Femur (tissue), 1 donor: ENCODE measurements at regions not wholly inside any gene's neighbourhood (a gene's known extent, or its start where the extent isn't known, plus 50 kb on each side); places are given as distances from the start of the nearest gene placed in this dataset.

Experiments used
- DNase-seq: peaks from one replicate; pipeline ENCODE4 v3.0.0-alpha.2; 2017

DNA sequence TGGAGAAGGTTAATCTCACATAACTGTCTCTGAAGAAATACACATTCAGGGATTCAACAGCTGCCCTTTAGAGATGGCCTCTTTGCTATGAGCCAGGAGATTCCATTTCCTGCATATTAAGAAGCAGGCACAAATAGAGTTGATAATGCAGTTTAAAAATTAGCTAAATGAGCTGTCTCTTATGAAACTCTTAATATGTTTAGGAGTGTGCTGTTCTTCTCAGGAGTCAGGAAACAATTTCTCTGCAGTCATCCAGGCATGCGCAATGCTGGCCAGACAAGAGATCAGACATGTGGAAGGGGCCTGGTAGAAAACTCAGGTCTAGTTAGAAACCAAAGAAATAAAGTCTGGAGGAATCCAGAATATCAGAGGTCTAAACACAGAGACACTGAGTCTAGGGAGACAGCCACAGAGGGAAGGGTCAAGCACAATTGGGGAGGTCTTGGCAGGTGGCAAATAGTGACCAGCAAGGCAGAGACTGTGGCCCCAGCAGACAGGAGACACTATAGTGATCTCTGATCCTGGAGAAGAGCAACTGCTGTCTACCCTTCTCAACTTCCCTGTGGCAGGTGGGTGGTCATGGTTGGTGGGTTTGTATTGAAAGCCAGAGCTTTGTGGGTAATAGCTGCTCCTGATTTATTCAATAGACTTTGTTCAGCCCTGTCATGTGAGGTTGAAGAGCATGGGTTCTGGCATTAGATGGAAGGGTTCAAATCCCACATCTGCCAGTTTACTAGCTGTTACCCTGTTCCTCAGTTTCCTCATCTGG, 185.8 kb upstream of the RMST start:
- no peak for DNase-seq

DNA sequence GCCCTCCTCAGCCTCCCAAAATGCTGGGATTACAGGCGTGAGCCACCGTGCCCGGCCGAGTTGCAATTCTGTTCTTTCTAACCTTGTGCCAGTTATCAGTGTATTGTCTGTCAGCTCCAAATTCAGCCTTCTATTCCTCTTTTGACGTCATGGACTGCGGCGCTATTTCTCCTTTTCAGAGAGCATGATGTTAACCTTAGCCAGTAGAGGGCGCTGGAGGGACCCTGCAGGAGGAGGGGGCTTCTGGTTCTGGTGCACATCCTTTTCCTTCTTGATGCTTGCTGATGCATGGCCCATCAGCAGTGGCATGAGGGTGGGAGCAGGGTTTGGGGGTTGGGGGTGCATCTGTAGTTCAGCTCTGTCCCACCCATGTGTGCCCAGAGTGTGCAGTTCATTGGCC, 179.3 kb upstream of the RMST start:
- no peak for DNase-seq

DNA sequence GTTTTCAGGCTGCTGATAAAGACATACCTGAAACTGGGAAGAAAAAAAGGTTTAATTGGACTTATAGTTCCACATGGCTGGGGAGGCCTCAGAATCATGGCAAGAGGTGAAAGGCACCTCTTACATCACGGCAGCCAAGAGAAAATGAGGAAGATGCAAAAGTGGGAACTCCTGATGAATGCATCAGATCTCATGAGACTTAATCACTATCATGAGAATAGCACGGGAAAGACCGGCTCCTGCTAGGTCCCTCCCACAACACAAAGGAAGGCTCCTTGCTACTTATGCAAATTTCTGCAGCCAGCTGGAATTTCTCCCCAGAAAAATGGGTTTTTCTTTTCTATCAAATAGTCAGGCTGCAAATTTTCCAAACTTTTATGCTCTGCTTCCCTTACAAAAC, 174.1 kb upstream of the RMST start:
- DNase-seq, result no peak

DNA sequence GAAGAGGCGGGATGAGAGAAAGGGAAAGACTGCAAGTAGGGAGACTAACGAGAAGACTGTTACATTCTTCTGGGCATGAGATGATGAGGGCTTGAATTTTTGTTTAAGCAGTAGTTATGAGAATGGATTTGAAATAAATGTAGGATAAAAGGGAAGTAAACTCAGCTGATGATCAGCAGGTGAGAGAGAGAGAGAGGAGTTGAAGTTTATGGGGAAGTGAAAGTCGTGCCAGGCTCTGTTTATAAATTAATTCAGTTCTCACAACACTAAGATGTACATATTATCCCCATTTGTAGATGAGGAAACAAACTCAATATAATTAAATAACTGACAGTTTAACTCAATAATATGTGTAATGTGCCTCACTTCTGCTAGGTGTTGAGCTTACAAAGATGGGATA, 170.0 kb upstream of the RMST start:
- no peak for DNase-seq

DNA sequence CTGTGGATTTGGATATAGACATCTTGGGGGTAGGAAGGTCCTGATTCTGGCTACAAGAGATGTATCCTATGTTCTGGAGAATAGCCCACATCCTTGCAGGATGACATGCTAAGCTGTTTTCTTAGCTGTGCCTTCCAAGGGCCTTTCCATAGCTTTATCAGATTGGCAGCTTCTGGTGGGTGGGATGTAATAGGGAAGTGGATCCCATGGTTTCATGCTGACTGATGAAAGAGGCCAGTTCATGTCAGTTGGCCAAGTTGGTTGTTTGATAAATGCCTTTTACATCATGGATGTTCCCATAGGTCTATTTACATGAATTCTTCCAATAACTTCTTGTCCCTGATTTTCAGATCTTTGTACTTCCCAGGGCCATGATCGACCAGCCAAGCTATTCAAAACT, 169.1 kb upstream of the RMST start:
- no peak for DNase-seq

DNA sequence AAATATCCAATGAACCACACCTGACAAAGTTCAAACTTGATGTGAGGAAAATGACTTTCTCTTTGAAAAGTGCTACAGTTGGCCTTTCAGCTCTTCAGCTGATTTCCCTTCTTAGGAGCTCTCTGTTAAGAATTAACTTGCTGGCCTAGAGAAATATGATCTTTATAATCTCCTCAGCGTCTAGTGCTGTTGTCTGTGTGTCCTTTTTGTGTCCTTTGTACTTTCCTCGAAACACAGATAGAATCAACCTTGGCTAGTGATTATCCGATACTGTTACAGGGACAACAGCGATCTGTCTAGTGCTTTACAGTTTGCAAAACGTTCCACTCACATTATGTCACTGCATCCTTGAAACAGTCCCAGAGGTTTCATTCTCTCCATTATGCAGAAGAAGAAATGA, 162.8 kb upstream of the RMST start:
- DNase-seq, result no peak

DNA sequence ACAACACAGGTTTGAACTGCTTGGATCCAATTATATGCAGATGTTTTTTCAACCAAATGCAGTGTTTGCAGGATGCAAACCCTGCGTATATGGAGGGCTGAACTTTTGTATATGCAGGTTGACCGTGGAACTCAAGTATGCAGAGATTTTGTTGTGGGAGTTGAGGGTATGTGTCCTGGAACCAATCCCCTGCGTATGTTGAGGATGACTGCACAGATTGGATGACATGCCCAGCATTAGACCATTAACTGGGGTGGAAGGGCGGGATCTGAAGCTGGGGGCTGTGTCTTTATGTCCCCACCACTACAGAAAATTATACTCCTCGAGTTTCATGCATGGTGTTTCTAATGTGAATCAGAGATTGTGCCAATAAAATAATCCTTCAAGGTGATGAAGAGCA, 162.2 kb upstream of the RMST start:
- DNase-seq, result no peak

DNA sequence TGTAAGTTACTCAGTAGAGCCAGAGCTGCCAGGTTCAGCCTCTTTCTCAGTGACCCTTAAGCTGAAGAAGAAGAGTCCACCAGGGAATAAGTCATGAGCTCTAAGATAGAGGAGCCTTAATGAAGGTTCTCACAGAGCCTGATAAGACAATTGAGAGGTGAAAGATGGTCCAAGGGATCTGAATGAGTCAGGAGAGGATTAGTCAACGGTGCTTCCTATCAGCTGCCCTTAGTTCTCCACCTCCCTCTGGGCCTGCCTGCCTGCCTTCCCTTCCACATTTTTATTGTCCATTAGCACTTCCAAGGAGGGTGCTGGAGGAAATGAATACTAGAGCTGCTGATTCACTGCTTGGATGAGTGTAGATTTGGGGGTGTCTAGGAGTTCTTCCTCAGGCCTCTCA, 161.7 kb upstream of the RMST start:
- DNase-seq, result no peak

DNA sequence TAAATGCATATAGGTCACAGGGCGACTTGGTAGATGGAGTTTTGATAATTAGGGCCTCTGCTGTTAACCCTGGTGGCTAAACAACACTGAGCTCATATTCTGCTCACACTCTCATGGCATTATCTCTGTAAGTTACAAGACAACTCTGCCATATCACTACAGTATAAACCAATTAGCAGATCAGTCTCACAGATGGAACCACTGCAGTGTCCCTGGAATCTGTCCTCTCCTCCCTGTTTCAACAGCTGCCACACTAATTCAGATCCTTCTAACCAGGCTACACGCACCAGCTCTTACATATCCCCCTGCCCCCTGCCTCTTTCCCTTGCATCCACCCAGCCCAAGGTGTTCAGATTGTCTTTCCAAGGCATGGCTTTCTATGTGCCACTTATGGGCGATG, 161.0 kb upstream of the RMST start:
- no peak for DNase-seq

DNA sequence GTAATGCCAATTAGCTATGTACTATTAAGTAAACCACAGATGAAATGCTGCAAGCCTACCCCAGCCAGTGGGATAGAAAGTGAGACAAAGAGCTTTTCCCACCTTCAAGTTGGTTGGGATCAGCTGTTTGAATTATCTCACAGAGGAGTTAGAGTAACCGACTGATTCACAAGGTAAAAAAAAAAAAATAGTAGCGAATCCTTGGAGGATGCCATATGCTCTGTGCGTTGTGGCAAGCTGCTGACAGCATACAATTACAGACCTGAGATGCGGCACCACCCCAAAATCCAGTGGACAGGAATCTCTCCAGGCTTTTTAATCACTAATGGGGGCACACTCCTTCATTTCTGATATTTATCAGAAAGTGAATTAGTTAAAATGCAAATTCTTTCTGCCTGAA, 157.0 kb upstream of the RMST start:
- DNase-seq, result no peak

DNA sequence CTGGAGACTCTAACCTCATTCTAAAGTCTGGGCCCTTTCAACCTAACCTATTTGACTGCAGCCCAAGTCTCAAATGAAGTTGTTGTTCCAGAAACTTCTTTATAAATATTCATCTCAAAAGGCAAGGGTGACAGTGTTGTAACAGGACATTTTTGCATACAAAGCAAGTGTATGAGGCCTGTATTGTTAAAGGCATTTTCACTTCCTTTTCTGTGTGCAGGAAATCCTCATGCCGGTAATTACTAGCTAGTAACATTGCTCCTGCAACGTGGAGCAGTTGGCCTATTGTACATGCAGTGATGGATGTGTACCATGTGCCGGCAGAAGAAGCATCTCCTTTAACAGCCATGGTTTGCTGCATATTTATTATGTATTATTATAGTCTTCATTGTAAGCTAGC, 156.5 kb upstream of the RMST start:
- no peak for DNase-seq

DNA sequence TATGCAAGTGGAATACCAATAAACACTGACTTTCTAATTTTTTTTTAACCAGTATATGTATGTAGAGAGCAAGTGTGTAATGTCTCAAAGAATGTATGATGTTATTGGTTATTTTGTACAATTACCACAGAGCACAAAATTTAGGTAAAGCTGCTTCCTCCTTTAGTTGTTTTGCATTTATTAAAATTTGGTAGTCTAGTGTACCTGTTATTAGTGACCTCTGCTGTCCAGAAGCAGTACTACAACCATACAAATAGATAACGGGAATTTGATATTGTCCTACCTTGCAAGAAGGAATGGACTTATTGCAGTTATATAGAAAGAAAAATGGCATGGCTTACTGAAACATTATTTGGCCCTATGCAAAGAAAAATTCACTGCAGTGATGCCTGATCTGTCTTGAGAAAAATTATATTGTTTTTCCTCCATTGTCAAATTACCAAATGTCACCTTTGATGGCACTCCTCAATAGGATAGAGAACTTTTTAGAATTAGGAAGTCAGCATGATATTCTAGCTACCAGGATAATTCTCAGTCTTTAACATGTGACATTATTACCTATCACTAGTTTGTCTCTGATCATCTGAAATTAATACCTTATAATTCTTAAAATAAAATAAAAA, 153.9 kb upstream of the RMST start:
- no peak for DNase-seq

DNA sequence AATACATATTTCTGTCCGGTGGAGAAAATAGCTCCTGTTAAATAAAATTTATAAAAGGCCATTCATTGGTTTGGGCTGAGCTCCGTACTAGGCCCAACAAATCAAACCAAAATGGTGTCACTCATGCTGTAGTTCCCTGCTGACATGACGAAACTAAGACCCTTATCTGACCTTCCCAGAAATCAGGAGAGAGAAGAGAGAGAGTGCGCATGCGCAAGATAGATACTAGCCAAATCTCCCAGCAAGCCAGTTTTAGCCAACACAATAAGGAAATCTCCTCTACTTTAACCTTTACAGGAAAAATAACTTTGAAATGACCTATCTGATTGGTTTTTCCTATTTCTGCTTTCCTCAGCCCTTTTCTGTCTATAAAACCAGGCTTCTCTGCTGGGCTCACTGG, 152.7 kb upstream of the RMST start:
- no peak for DNase-seq

DNA sequence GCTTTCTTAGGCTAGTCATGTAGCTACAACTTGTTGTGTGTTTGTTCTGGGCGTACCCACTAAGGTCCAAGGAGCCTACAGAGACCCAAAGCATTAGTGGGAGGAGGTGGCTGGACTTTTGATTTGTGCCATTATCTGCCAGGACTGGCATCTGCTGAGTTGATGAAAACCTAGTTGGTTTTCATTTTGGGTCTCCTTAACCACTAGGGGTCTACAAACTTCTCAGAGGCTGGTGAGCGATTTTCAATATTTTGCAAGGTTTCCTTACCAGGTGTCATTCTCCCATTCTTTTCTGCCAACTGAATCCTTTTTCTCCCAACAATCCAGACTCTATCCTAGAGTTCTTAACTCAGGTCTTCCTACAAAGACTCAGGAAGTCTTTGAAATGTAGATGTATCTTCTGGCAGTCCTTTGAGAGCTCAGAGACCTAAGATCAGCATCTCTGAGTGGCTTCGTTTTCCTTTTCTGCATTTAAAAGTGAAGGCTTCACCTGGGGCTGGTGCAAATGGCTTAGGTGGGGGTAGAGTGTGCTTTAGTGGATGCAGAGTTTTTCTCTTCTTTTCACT, 150.0 kb upstream of the RMST start:
- no peak for DNase-seq

DNA sequence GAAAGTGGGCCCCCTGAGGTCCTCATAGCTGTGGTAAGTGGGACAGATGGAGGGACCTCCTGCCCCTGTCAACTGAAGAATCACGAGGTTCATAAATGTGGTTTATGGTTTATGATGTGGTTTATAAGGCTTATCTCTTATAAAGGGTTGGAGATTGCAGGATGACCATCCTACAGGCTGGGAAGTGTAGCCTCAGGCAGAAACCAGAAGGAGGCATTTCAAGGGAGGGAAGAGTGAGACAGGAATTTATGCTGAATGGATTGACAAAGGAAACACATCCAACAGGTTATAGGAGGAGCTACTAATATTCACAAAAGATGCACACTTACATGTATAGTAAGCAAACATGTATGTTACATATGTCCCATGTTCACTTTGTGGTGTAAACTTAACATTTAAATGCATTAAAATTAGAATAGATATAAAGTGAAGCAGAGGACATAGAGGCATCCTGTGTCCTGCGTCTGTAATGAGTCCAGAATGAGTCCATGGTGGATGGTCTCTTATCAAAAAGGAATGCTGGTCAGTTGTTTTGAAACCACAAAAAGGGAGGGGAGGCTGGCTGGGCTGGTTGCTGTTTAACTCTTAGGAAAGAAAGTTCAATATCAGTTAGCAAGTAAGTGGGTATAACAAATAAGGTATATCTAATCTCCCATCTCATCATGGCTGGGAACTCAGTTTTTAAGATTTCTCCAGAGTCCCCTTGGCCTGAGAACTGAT, 149.0 kb upstream of the RMST start:
- DNase-seq, result no peak

DNA sequence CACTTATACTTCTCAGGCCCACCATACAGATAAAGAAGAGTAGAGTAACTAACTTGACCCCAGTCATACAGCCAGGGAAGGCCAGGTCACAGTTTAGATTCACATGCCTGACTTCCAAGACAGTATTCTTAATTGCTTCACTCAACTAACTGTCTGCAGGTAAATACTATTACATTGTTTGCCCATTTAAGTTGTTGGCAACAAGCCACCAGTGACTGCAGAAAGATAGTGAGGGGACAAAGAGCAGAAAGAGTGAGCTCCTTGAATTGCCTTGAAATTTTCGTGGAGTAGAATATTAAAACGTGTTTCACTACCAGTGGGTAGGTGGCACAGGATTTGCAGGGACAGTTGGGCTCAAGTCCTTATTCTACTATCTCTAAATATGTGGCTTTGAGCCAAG, 146.3 kb upstream of the RMST start:
- no peak for DNase-seq

DNA sequence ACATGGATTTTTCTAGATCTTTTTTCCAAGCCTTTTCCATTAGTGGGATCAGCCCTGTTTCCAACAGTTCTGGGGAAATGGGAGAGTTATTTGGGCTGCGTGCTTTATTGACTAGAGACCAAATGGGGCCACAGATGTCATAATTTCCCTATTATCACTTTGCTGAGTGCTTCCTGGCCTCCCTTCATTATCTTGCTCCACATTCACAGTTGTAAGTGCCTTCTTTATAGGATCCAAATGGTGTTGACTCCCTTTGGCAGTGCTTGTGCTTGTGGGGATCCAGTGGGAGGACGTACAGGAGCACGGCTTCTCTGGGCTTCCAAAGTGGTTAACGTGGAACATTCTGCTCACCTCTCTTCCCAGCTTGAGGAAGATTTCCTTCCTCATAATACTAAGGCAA, 141.0 kb upstream of the RMST start:
- DNase-seq, result no peak

DNA sequence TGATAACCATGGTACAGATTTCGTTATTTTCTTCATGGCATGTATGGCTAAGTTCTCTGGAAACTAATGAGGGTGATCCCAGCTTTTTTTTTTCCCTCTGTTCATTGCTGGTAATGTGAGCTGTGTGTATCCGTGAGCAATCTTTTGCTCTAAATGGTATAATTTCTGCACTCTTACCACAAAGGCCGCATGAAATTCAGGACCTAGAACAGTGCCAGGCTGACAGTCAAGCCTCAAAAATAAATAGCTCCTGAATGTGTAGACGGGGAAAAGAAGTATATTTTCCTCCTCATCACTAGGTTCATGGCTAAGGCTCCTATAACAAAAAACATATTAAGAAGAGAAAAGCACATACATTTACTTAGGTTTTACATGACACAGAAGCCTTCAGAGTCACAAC, 140.2 kb upstream of the RMST start:
- DNase-seq, result no peak

DNA sequence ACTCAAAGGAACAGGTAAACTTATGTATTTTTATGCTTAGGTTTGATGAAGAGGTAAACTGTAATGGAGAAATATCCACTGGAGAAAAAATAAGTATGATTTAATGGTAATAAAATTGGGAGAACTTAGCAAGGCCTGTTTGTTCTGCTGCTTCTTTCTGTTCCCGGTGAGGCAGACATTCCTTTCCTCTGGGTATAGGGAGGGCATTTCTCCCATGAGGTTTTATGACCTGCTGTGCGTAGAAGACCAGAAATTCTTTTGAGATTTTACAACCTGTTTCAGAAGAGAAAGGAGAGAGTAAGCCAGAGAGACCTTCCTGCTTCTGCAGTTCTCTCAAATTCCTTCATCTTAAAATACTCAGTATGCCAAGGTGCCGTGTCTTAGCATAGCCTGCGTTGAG, 139.4 kb upstream of the RMST start:
- no peak for DNase-seq

DNA sequence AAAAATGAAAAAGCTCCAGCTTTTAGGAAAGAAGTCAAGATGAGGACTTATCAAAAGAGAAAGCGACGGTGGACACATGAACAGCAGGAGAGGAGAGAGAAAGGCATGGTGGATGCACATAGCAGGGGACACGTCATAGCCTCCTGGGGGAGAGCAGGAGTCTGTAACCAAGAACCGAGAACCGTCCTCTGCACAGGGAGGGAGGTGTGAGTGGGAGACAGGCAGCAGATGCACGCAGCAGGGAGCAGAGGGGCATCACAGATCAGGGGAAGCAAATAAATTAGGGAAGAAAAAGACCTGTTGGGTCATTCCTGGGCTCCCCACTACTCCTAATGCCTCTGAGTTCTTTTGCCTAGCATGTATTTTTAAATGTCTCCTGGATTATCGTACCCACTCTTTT, 138.1 kb upstream of the RMST start:
- no peak for DNase-seq

DNA sequence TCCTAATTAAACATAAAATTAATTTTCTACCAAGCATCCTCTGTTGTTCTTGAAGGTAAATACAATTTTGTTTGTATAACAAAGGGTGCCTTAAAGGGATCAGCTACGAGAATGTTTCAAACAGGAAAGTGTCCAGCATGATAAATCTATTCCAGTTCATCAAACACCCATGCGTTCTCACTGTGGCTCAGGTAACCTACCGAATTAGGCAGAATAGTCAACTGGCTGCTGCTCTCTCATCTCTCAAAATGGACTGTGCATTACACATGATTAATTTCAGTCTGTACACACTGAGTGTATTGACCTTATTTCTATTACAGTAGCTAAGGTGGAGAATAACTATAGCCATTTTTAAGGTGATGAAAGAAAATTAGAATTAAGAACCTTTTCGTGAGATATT, 127.5 kb upstream of the RMST start:
- DNase-seq, result no peak

DNA sequence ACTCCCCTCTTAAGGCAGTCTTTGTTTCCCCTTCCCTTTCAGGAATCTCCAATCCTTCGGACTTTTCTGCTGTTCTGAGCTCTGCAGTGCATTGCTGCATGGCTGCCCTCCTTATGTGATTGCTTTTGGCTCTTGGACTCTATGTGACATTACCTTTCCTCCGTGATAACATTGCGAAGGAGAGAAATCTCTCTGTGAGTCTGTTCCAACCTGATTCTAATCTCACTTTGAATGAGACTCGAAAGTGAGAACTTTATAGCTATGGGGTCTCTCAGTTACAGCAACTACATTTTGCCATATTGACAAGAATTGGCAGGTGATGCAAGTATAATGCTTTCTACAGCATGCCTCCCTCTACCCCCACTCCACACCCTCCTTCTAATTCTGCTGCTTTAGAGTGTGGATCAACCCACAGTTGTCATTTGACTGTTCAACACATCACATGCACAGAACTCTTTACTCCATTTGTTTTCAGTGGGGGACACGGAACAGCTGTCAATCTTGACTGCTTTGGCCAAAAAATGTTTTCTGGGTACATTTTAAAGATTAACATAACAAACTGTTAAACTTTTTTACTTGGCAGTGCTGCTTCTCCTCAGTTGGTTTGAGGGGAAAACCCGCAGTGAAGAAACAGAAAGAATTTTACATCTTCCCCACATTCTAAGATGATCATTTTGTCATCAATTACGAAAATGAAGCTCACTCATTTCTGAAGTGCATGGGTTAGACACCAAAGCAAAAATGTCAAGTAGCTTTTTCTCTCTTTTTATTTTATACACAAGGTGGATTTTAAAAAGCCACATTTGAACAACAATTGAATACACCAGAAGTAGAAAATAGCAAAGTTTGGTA, 125.5 kb upstream of the RMST start:
- DNase-seq, result no peak

DNA sequence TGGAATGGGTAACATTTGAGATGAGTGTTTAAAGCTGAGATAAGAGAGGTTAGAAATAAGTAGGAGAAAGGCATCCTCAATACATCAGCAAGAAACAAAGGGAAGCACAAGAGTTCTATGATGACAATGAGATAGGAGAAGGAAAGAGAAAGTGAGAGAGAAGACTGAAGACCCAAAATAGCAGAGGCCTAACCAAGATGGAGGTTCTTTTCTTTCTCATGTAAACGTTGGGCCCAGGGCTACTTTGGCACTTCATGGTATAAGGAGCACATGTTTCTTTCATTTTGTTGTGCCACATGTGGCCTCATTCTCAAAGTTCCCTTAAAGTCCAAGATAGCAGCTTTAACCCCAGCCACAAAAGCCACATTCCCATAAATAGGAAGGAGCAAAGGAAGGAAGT, 120.5 kb upstream of the RMST start:
- DNase-seq, result no peak
